Endometrium (tissue), 2 donors: ENCODE measurements at regions not wholly inside any gene's neighbourhood (a gene's known extent, or its start where the extent isn't known, plus 50 kb on each side); places are given as distances from the start of the nearest gene placed in this dataset.
A peak's percentile ranks its signal among the peaks of the same experiment; 100 is the strongest.

ENCODE experiments used
- FAIRE-seq: peaks from 2 replicates; lab custom pipeline; 2012; peaks lifted over from hg19 to GRCh38; lab: Jason Lieb, UNC
- donor health status: control.
- donor health status: control.

- no peak for FAIRE-seq
These were observed 1231.0 kb downstream of the VRK1 start for GRCh38 chr14:98028162-98028561.

GRCh38 chr14:98035396-98035795 lies 1236.6 kb downstream of the BCL11B start:
- FAIRE-seq, result no peak

GRCh38 chr14:98037831-98038230 lies 1234.2 kb downstream of the BCL11B start:
- no peak for FAIRE-seq

GRCh38 chr14:98056946-98057345 lies 1215.1 kb downstream of the BCL11B start:
- no peak for FAIRE-seq

- FAIRE-seq, result no peak
These were observed 1212.9 kb downstream of the BCL11B start for GRCh38 chr14:98059106-98059505.

- no peak for FAIRE-seq
These were observed 1209.9 kb downstream of the BCL11B start for GRCh38 chr14:98062083-98062482.

GRCh38 chr14:98069712-98070171 lies 1202.3 kb downstream of the BCL11B start:
- FAIRE-seq, result no peak

GRCh38 chr14:98070536-98070935 lies 1201.5 kb downstream of the BCL11B start:
- FAIRE-seq, result no peak

GRCh38 chr14:98074111-98074510 lies 1197.9 kb downstream of the BCL11B start:
- FAIRE-seq, result no peak

GRCh38 chr14:98077176-98077575 lies 1194.8 kb downstream of the BCL11B start:
- no peak for FAIRE-seq

GRCh38 chr14:98082833-98083232 lies 1189.2 kb downstream of the BCL11B start:
- no peak for FAIRE-seq

GRCh38 chr14:98085751-98086150 lies 1186.2 kb downstream of the BCL11B start:
- FAIRE-seq, result no peak

GRCh38 chr14:98093111-98093510 lies 1178.9 kb downstream of the BCL11B start:
- no peak for FAIRE-seq

- FAIRE-seq, result no peak
These were observed 1172.5 kb downstream of the BCL11B start for GRCh38 chr14:98099527-98099926.

GRCh38 chr14:98101323-98101722 lies 1170.7 kb downstream of the BCL11B start:
- no peak for FAIRE-seq

GRCh38 chr14:98103705-98104104 lies 1168.3 kb downstream of the BCL11B start:
- no peak for FAIRE-seq

- no peak for FAIRE-seq
These were observed 1162.7 kb downstream of the BCL11B start for GRCh38 chr14:98109326-98109725.

- FAIRE-seq, result no peak
These were observed 1159.7 kb downstream of the BCL11B start for GRCh38 chr14:98112194-98112780.

- peak; percentile 21 for FAIRE-seq
These were observed 1157.7 kb downstream of the BCL11B start for GRCh38 chr14:98114122-98114895.

- FAIRE-seq, result no peak
These were observed 1157.1 kb downstream of the BCL11B start for GRCh38 chr14:98114946-98115345.

GRCh38 chr14:98118749-98119148 lies 1153.2 kb downstream of the BCL11B start:
- FAIRE-seq, result no peak

- no peak for FAIRE-seq
These were observed 1152.3 kb downstream of the BCL11B start for GRCh38 chr14:98119739-98120138.

- FAIRE-seq, result no peak
These were observed 1151.0 kb downstream of the BCL11B start for GRCh38 chr14:98120831-98121464.
